K562 (cell line): ENCODE measurements at regions not wholly inside any gene's neighbourhood (a gene's known extent, or its start where the extent isn't known, plus 50 kb on each side); places are given as distances from the start of the nearest gene placed in this dataset.

Experiments used
- ATAC-seq: fragments of 200-7000 bp; cut with Tn5 transposase; 3 replicates; pipeline ENCODE4 v1.9.1; 2020; ENCODE audit warnings: moderate library complexity
- BruUV-seq: library from RNA; stranded (reverse); fragments of 400-500 nt; replicated peaks from 2 replicates; lab custom pipeline; 2021; lab: Mats Ljungman, UMichigan
- CTCF ChIA-PET: fragments of 300-600 bp; formaldehyde crosslinking; extraction: SDS; loops from one replicate; lab custom pipeline; 2021; ENCODE audit warnings: low intra/inter-chr PET ratio; lab: Yijun Ruan, JAX
- POLR2A ChIA-PET: fragments of 300-600, 350-650 bp; sonication (Branson Sonifier 250); formaldehyde crosslinking; extraction: SDS; loops from one replicate; lab custom pipeline; 2021; ENCODE audit warnings: antibody characterized with exemption, inconsistent platforms; lab: Yijun Ruan, JAX
- DNase-seq, 4 experiments: peaks; one replicate each; pipeline versions ENCODE4 v3.0.0 to v3.0.0-alpha.2; 2011 to 2018; ENCODE audit warnings: low spot score in 3 of 4, mixed read lengths in 3 of 4; ENCODE audit errors: extremely low read depth in 1 of 4
- FAIRE-seq: peaks from 2 replicates; lab custom pipeline; 2011; peaks lifted over from hg19 to GRCh38; lab: Jason Lieb, UNC
- H2AFZ ChIP-seq: 2 replicates; pipeline ENCODE4 v1.6.0; 2011; ENCODE audit warnings: low read depth, low read length, control low read depth, inconsistent platforms
- H3K27ac ChIP-seq: fragments of 200-600 bp; 3 replicates; pipeline ENCODE4 v1.8.0; 2011; ENCODE audit warnings: low read depth, mild to moderate bottlenecking, control low read depth, inconsistent platforms, low read length, moderate library complexity, mixed read lengths; ENCODE audit errors: extremely low read depth
- H3K27me3 ChIP-seq, 2 experiments: fragments of 300-600 bp in 1 of 2; 2 replicates in 1 of 2; 3 replicates in 1 of 2; pipeline versions ENCODE4 v1.6.0 to v1.8.0; 2011; ENCODE audit warnings: inconsistent platforms in 2 of 2, low read length in 2 of 2, mild to moderate bottlenecking in 1 of 2, mixed read lengths in 1 of 2, moderate library complexity in 1 of 2; ENCODE audit not compliant: control insufficient read depth in 2 of 2, insufficient read depth in 2 of 2
- H3K36me3 ChIP-seq: fragments of 300-600 bp; 3 replicates; pipeline ENCODE4 v1.8.0; 2011; ENCODE audit warnings: mild to moderate bottlenecking, low read length, inconsistent platforms; ENCODE audit not compliant: control insufficient read depth, insufficient read depth
- H3K4me1 ChIP-seq, 2 experiments: fragments of 200-600 bp in 1 of 2; replicated peaks in 1 of 2; 2 replicates in 1 of 2; 3 replicates in 1 of 2; pipeline versions ENCODE4 v1.5.1 to v1.8.0; 2011; ENCODE audit warnings: inconsistent platforms in 2 of 2, low read length in 2 of 2, mild to moderate bottlenecking in 1 of 2, mixed read lengths in 1 of 2, moderate library complexity in 1 of 2; ENCODE audit not compliant: control insufficient read depth in 2 of 2, insufficient read depth in 2 of 2
- H3K4me2 ChIP-seq: 2 replicates; pipeline ENCODE4 v1.6.1; 2011; ENCODE audit warnings: low read length, control low read depth, inconsistent platforms, mixed read lengths; ENCODE audit not compliant: insufficient read depth
- H3K4me3 ChIP-seq: fragments of 200-600 bp; sonication (generic), shearing (Covaris generic); 2 replicates; pipeline ENCODE4 v1.5.1; 2016; ENCODE audit warnings: control low read depth, inconsistent platforms
- H3K79me2 ChIP-seq: fragments of 200-600 bp; 3 replicates; pipeline ENCODE4 v1.8.0; 2011; ENCODE audit warnings: low read length, inconsistent platforms; ENCODE audit not compliant: control insufficient read depth, insufficient read depth
- H3K9ac ChIP-seq, 2 experiments: 2 replicates each; pipeline versions ENCODE4 v1.6.0 to v1.6.1; 2011; ENCODE audit warnings: low read depth in 2 of 2, low read length in 2 of 2, control low read depth in 1 of 2, inconsistent platforms in 1 of 2, mild to moderate bottlenecking in 1 of 2, mixed read lengths in 1 of 2; ENCODE audit not compliant: insufficient read depth in 1 of 2
- H3K9me1 ChIP-seq: one replicate; pipeline ENCODE4 v1.6.0; 2011; ENCODE audit warnings: inconsistent platforms, mild to moderate bottlenecking, low read length, moderate library complexity; ENCODE audit not compliant: control insufficient read depth, insufficient read depth
- H3K9me3 ChIP-seq: replicated peaks from 2 replicates; pipeline ENCODE4 v1.5.1; 2011; ENCODE audit warnings: low read depth, low read length, inconsistent platforms; ENCODE audit not compliant: control insufficient read depth, insufficient read depth
- H4K20me1 ChIP-seq: replicated peaks from 2 replicates; pipeline ENCODE4 v1.6.1; 2011; ENCODE audit warnings: low read length, inconsistent platforms, mixed read lengths; ENCODE audit not compliant: control insufficient read depth, insufficient read depth
- CBFA2T3 ChIP-seq: fragments of 450-650 bp; IDR thresholded peaks from 2 replicates; pipeline ENCODE4 v1.6.1; 2017
- HNRNPUL1 ChIP-seq: fragments of 200-400 bp; formaldehyde crosslinking; IDR thresholded peaks from 2 replicates; pipeline ENCODE4 v1.6.1; 2017; ENCODE audit warnings: low read length
- NCOR1 ChIP-seq: fragments of 450-650 bp; IDR thresholded peaks from 2 replicates; pipeline ENCODE4 v1.6.1; 2016; ENCODE audit warnings: mild to moderate bottlenecking, moderate library complexity
- NR2C2 ChIP-seq, 2 experiments: fragments of 200-800 bp in 1 of 2; sonication (Bioruptor generic) in 1 of 2; sonication (generic) in 1 of 2; formaldehyde crosslinking in 1 of 2; IDR thresholded peaks; 2 replicates each; pipeline versions ENCODE4 v1.6.1 to v1.8.0; 2016 to 2022; ENCODE audit warnings: mild to moderate bottlenecking in 1 of 2, missing compliant biosample characterization in 1 of 2, missing genetic modification characterization in 1 of 2, missing genetic modification reagents in 1 of 2
- POLR2AphosphoS2 ChIP-seq: IDR thresholded peaks from 2 replicates; pipeline ENCODE4 v1.6.1; 2012; ENCODE audit warnings: low read length, improper control_type of control experiment
- POLR2B ChIP-seq: fragments of 450-650 bp; IDR thresholded peaks from 2 replicates; pipeline ENCODE4 v1.6.1; 2018; ENCODE audit warnings: low read depth; ENCODE audit not compliant: partially characterized antibody
- POU5F1 ChIP-seq: fragments of 150-350 bp; IDR thresholded peaks from 2 replicates; pipeline ENCODE4 v1.6.1; 2014; ENCODE audit warnings: borderline replicate concordance, low read length, low read depth, mild to moderate bottlenecking; ENCODE audit not compliant: partially characterized antibody
- RAD21 ChIP-seq, 2 experiments: fragments of 250-450 bp in 1 of 2; fragments of 450-650 bp in 1 of 2; sonication (Bioruptor Pico) in 1 of 2; formaldehyde crosslinking in 1 of 2; IDR thresholded peaks in 1 of 2; conservative IDR thresholded peaks in 1 of 2; 2 replicates each; pipeline versions ENCODE4 v1.4.0 to v1.8.0; 2020 to 2022; ENCODE audit warnings: mild to moderate bottlenecking in 2 of 2, moderate library complexity in 1 of 2
- TFAM ChIP-seq: fragments of 250-450 bp; sonication (Bioruptor Pico); conservative IDR thresholded peaks from 2 replicates; pipeline ENCODE4 v1.5.0; 2021; ENCODE audit warnings: mild to moderate bottlenecking, moderate library complexity
- TFAP4 ChIP-seq: sonication (generic); formaldehyde crosslinking; IDR thresholded peaks from 2 replicates; pipeline ENCODE4 v1.8.0; 2022; ENCODE audit warnings: missing genetic modification reagents, mild to moderate bottlenecking, moderate library complexity, borderline replicate concordance
- ZBTB12 ChIP-seq: fragments of 250-450 bp; sonication (Bioruptor Pico); IDR thresholded peaks from 2 replicates; pipeline ENCODE4 v1.4.0; 2020
- ZBTB8A ChIP-seq: fragments of 450-650 bp; IDR thresholded peaks from 2 replicates; pipeline ENCODE4 v1.6.1; 2018; ENCODE audit warnings: mild to moderate bottlenecking, moderate library complexity; ENCODE audit not compliant: partially characterized antibody
- ZKSCAN1 ChIP-seq: fragments of 150-350 bp; IDR thresholded peaks from 2 replicates; pipeline ENCODE4 v1.6.1; 2016; ENCODE audit warnings: low read depth, low read length
- WGBS: fragments of 100-300 bp; shearing (Covaris generic); methylation state at CpG from one replicate; pipeline ENCODE4 v1.1.6; 2016; ENCODE audit warnings: low coverage, mixed read lengths; ENCODE audit not compliant: insufficient coverage; ENCODE audit errors: missing lambda C conversion rate; 5-methylcytosine and 5-hydroxymethylcytosine counted together
- in situ Hi-C: fragments of 300-500 bp; cut with MboI; formaldehyde crosslinking; loops from 4 replicates; pipeline ENCODE4 v1.15.0; 2018; ENCODE audit warnings: inconsistent platforms, mixed read lengths
- intact Hi-C: fragments of 100-400 bp; cut with micrococcal nuclease; formaldehyde crosslinking; loops from 2 replicates; pipeline ENCODE4 v1.14.2; 2022
- TF ChIP-seq, protein P1 (sequence below): fragments of 450-650 bp; formaldehyde crosslinking; IDR thresholded peaks from 2 replicates; pipeline ENCODE4 v1.4.0; 2020; ENCODE audit warnings: mild to moderate bottlenecking, moderate library complexity
- TF ChIP-seq, protein P2 (sequence below), 2 experiments: fragments of 450-650 bp; conservative IDR thresholded peaks; 2 replicates each; pipeline ENCODE4 v1.6.1; 2017; ENCODE audit warnings: mild to moderate bottlenecking in 2 of 2, moderate library complexity in 2 of 2

- FAIRE-seq (peak; percentile 55), DNase-seq (no peak), ATAC-seq (peak; percentile 71)
- Histone ChIP-seq H3K9me1 (no peaks in the 10 kb centered on the region), H3K9ac (no peak overlapping the region; a peak in 1 of 4 replicates), H3K27ac (no peak overlapping the region), H3K4me2 (no peak overlapping the region), H3K36me3 (no peaks in the 10 kb centered on the region), H3K4me1 (peaks cover 4 to 7% of the 10 kb centered on the region in 2 experiments; a peak in 3 of 5 replicates), H2AFZ (peak overlapping the region; percentile 40; the same call in 1 of the 2 replicates), H4K20me1 (no peaks in the 10 kb centered on the region), H3K9me3 (no peaks in the 10 kb centered on the region), H3K79me2 (no peaks in the 10 kb centered on the region), H3K27me3 (no peaks in the 10 kb centered on the region), H3K4me3 (no peak overlapping the region)
- TF ChIP-seq POU5F1 = no peak
- 0 out of 2 replicates have a peak, but pooled peaks have one; percentile 13 for TF ChIP-seq CBFA2T3
- no peak for TF ChIP-seq POLR2B
- no peak for TF ChIP-seq NR2C2 (CRISPR knock-in tag; IDR thresholded peaks at IDR 0.05)
- no peak for TF ChIP-seq NR2C2 (tag; IDR thresholded peaks at IDR 0.05)
- TF ChIP-seq NCOR1 = no peak
- no peak for TF ChIP-seq ZBTB12 (CRISPR knock-in tag)
- TF ChIP-seq RAD21 (CRISPR knock-in tag; conservative IDR thresholded peaks at IDR 0.05 in 1 of 2, IDR thresholded peaks at IDR 0.05 in 1 of 2) = no peak
- TF ChIP-seq TFAP4 (CRISPR knock-in tag) = peak; percentile 33; the same call in 1 of the 2 replicates
- TF ChIP-seq ZBTB8A = no peak
- TF ChIP-seq HNRNPUL1 = no peak
- TF ChIP-seq, protein P1, sequence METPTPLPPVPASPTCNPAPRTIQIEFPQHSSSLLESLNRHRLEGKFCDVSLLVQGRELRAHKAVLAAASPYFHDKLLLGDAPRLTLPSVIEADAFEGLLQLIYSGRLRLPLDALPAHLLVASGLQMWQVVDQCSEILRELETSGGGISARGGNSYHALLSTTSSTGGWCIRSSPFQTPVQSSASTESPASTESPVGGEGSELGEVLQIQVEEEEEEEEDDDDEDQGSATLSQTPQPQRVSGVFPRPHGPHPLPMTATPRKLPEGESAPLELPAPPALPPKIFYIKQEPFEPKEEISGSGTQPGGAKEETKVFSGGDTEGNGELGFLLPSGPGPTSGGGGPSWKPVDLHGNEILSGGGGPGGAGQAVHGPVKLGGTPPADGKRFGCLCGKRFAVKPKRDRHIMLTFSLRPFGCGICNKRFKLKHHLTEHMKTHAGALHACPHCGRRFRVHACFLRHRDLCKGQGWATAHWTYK (CRISPR knock-in tag) = no peak
- TF ChIP-seq ZKSCAN1 = no peak
- TF ChIP-seq, protein P2, sequence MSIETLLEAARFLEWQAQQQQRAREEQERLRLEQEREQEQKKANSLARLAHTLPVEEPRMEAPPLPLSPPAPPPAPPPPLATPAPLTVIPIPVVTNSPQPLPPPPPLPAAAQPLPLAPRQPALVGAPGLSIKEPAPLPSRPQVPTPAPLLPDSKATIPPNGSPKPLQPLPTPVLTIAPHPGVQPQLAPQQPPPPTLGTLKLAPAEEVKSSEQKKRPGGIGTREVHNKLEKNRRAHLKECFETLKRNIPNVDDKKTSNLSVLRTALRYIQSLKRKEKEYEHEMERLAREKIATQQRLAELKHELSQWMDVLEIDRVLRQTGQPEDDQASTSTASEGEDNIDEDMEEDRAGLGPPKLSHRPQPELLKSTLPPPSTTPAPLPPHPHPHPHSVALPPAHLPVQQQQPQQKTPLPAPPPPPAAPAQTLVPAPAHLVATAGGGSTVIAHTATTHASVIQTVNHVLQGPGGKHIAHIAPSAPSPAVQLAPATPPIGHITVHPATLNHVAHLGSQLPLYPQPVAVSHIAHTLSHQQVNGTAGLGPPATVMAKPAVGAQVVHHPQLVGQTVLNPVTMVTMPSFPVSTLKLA (conservative IDR thresholded peaks at IDR 0.05) = no peak
- TF ChIP-seq POLR2AphosphoS2 = no peak
- no peak for TF ChIP-seq TFAM (CRISPR knock-in tag)
- BruUV-seq = no TSS peak
- CTCF ChIA-PET = no interaction called here
- in situ Hi-C loops = no loop called here
- 0% methylated on average over 3 of the region's 3 CpGs for WGBS
- intact Hi-C loops = no loop called here
- POLR2A ChIA-PET = interaction anchor here (0.6 kb wide), 1 partner anchor 94 kb away, joined by 3 read pairs; no protein-coding TSS in a partner anchor
These were observed 103.6 kb upstream of the BCOR start for GRCh38 chrX:40201329-40201885.
